GM23248 (cell line): ENCODE measurements at regions not wholly inside any gene's neighbourhood (a gene's known extent, or its start where the extent isn't known, plus 50 kb on each side); places are given as distances from the start of the nearest gene placed in this dataset.

ENCODE experiments used
- EZH2 ChIP-seq: fragments of 200-600 bp; sonication (generic); IDR thresholded peaks from 2 replicates; pipeline ENCODE4 v1.6.1; 2018; ENCODE audit warnings: antibody characterized with exemption, mild to moderate bottlenecking; ENCODE audit not compliant: insufficient read depth, poor library complexity, severe bottlenecking
- EZH2phosphoT487 ChIP-seq: fragments of 200-600 bp; sonication (generic); IDR thresholded peaks from 2 replicates; pipeline ENCODE4 v1.6.1; 2018; ENCODE audit warnings: antibody characterized with exemption, moderate library complexity, mild to moderate bottlenecking, low read depth; ENCODE audit not compliant: insufficient read depth

GRCh38 chr9:90074316-90074962 is 469.6 kb downstream of the GADD45G start:
- TF ChIP-seq EZH2phosphoT487, result no peak
- TF ChIP-seq EZH2, result no peak
